HEK293 (cell line): ENCODE measurements at regions not wholly inside any gene's neighbourhood (a gene's known extent, or its start where the extent isn't known, plus 50 kb on each side); places are given as distances from the start of the nearest gene placed in this dataset.

ENCODE experiments used
- CTCF ChIA-PET: fragments of 350-600 bp; formaldehyde crosslinking; extraction: SDS; loops from one replicate; lab custom pipeline; 2021; ENCODE audit warnings: antibody characterized with exemption; lab: Yijun Ruan, JAX
- POLR2A ChIA-PET: fragments of 300-600 bp; formaldehyde crosslinking; extraction: SDS; loops from one replicate; lab custom pipeline; 2020; ENCODE audit warnings: antibody characterized with exemption, inconsistent platforms; lab: Yijun Ruan, JAX
- H3K27ac ChIP-seq: fragments of 200-500 bp; sonication (Bioruptor generic); 2 replicates; pipeline ENCODE4 v1.5.1; 2014; ENCODE audit warnings: low read depth, low read length, control low read depth, inconsistent platforms; ENCODE audit errors: extremely low read depth
- H3K36me3 ChIP-seq, 2 experiments: fragments of 200-500 bp in 1 of 2; sonication (Bioruptor generic) in 1 of 2; 1 replicate in 1 of 2; 2 replicates in 1 of 2; pipeline ENCODE4 v1.5.1; 2014 to 2017; ENCODE audit warnings: inconsistent platforms in 2 of 2, low read length in 2 of 2; ENCODE audit not compliant: control insufficient read depth in 2 of 2, insufficient read depth in 1 of 2
- H3K4me1 ChIP-seq: fragments of 200-500 bp; sonication (Bioruptor generic); 2 replicates; pipeline ENCODE4 v1.5.1; 2014; ENCODE audit warnings: mild to moderate bottlenecking, low read length, inconsistent platforms; ENCODE audit not compliant: control insufficient read depth, insufficient read depth
- H3K4me3 ChIP-seq: 2 replicates; pipeline ENCODE4 v1.5.1; 2011; ENCODE audit warnings: low read depth, mild to moderate bottlenecking, control low read depth, low read length, moderate library complexity
- H3K9me3 ChIP-seq: fragments of 200-500 bp; sonication (Bioruptor generic); 2 replicates; pipeline ENCODE4 v1.5.1; 2014; ENCODE audit warnings: low read depth, low read length, inconsistent platforms; ENCODE audit not compliant: control insufficient read depth, insufficient read depth
- EGR2 ChIP-seq: fragments of 450-650 bp; formaldehyde crosslinking; IDR thresholded peaks from 2 replicates; pipeline ENCODE4 v1.5.1; 2016; ENCODE audit warnings: low read depth, missing biosample characterization, missing genetic modification characterization
- HOXD13 ChIP-seq: sonication (generic); formaldehyde crosslinking; IDR thresholded peaks from 2 replicates; pipeline ENCODE4 v1.8.0; 2022; ENCODE audit warnings: missing genetic modification reagents, borderline replicate concordance
- KLF1 ChIP-seq: fragments of 450-650 bp; formaldehyde crosslinking; IDR thresholded peaks from 2 replicates; pipeline ENCODE4 v1.5.1; 2016; ENCODE audit warnings: missing biosample characterization, missing genetic modification characterization
- KLF9 ChIP-seq: fragments of 450-650 bp; formaldehyde crosslinking; IDR thresholded peaks from 2 replicates; pipeline ENCODE4 v1.5.1; 2016; ENCODE audit warnings: missing biosample characterization, missing genetic modification characterization, low read depth
- RBAK ChIP-seq: fragments of 450-650 bp; formaldehyde crosslinking; IDR thresholded peaks from 2 replicates; pipeline ENCODE4 v1.5.1; 2016; ENCODE audit warnings: missing biosample characterization, missing genetic modification characterization
- ZBTB11 ChIP-seq: fragments of 450-650 bp; formaldehyde crosslinking; conservative IDR thresholded peaks from 2 replicates; pipeline ENCODE4 v1.5.1; 2016; ENCODE audit warnings: low read depth, missing biosample characterization, missing genetic modification characterization
- ZNF10 ChIP-seq: fragments of 450-650 bp; formaldehyde crosslinking; IDR thresholded peaks from 2 replicates; pipeline ENCODE4 v1.5.1; 2017; ENCODE audit warnings: missing biosample characterization, missing genetic modification characterization
- ZNF114 ChIP-seq: fragments of 450-650 bp; formaldehyde crosslinking; IDR thresholded peaks from 2 replicates; pipeline ENCODE4 v1.5.0; 2017; ENCODE audit warnings: missing biosample characterization, missing genetic modification characterization
- ZNF19 ChIP-seq: fragments of 450-650 bp; formaldehyde crosslinking; IDR thresholded peaks from 2 replicates; pipeline ENCODE4; 2016; ENCODE audit warnings: missing biosample characterization, missing genetic modification characterization, low read depth
- ZNF23 ChIP-seq: fragments of 450-650 bp; formaldehyde crosslinking; IDR thresholded peaks from 2 replicates; pipeline ENCODE4 v1.5.1; 2016; ENCODE audit warnings: missing biosample characterization, missing genetic modification characterization, borderline replicate concordance
- ZNF248 ChIP-seq: fragments of 450-650 bp; formaldehyde crosslinking; IDR thresholded peaks from 2 replicates; pipeline ENCODE4 v1.5.1; 2017; ENCODE audit warnings: missing biosample characterization, missing genetic modification characterization
- ZNF394 ChIP-seq: fragments of 450-650 bp; formaldehyde crosslinking; IDR thresholded peaks from 2 replicates; pipeline ENCODE4 v1.5.1; 2016; ENCODE audit warnings: missing biosample characterization, missing genetic modification characterization, mild to moderate bottlenecking, moderate library complexity, borderline replicate concordance
- ZNF473 ChIP-seq: fragments of 450-650 bp; formaldehyde crosslinking; IDR thresholded peaks from 2 replicates; pipeline ENCODE4 v1.5.1; 2017; ENCODE audit warnings: missing biosample characterization, missing genetic modification characterization
- ZNF513 ChIP-seq: fragments of 450-650 bp; IDR thresholded peaks from 2 replicates; pipeline ENCODE4 v1.5.1; 2018; ENCODE audit warnings: missing biosample characterization, missing genetic modification characterization
- ZNF521 ChIP-seq: fragments of 450-650 bp; formaldehyde crosslinking; IDR thresholded peaks from 2 replicates; pipeline ENCODE4 v1.5.1; 2017; ENCODE audit warnings: missing biosample characterization, mild to moderate bottlenecking, missing genetic modification characterization
- ZNF555 ChIP-seq: fragments of 450-650 bp; formaldehyde crosslinking; conservative IDR thresholded peaks from 2 replicates; pipeline ENCODE4 v1.5.1; 2017; ENCODE audit warnings: missing biosample characterization, mild to moderate bottlenecking, missing genetic modification characterization, inconsistent platforms
- ZNF707 ChIP-seq: fragments of 450-650 bp; formaldehyde crosslinking; IDR thresholded peaks from 2 replicates; pipeline ENCODE4 v1.5.1; 2016; ENCODE audit warnings: missing biosample characterization, missing genetic modification characterization
- ZSCAN18 ChIP-seq: fragments of 450-650 bp; formaldehyde crosslinking; IDR thresholded peaks from 2 replicates; pipeline ENCODE4 v1.5.1; 2016; ENCODE audit warnings: missing biosample characterization, missing genetic modification characterization
- TF ChIP-seq, protein P1 (sequence below): fragments of 450-650 bp; formaldehyde crosslinking; IDR thresholded peaks from 2 replicates; pipeline ENCODE4 v1.5.1; 2016; ENCODE audit warnings: missing biosample characterization, missing genetic modification characterization
- TF ChIP-seq, protein P2 (sequence below): fragments of 450-650 bp; formaldehyde crosslinking; IDR thresholded peaks from 2 replicates; pipeline ENCODE4 v1.5.1; 2017; ENCODE audit warnings: missing biosample characterization, missing genetic modification characterization
- TF ChIP-seq, protein P3 (sequence below): fragments of 450-650 bp; formaldehyde crosslinking; IDR thresholded peaks from 2 replicates; pipeline ENCODE4 v1.5.1; 2017; ENCODE audit warnings: missing biosample characterization, mild to moderate bottlenecking, missing genetic modification characterization, moderate library complexity

DNA sequence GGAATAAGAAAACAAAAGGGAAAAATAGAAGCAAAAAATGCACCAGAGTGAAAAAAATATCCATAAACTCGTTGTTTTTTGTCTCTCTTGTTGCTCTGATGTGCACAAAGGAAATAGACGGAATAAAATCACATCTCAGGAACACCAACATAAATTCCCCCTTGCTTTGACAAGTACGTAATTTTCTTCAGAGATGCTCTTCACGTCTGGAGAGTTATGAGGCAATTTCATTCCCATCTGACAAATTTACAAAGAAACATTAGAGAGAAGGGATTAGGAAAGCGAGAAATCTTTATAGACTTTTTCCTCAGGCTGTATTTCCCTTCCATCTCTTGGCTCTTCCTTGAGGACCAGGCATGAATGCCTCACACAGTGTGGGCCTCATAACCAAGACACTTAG is 250.1 kb upstream of the ZFP64 start (continued):
- TF ChIP-seq ZNF707 (tag by site-specific recombination) (no peak), KLF9 (tag by site-specific recombination) (no peak)
- TF ChIP-seq, protein P1, sequence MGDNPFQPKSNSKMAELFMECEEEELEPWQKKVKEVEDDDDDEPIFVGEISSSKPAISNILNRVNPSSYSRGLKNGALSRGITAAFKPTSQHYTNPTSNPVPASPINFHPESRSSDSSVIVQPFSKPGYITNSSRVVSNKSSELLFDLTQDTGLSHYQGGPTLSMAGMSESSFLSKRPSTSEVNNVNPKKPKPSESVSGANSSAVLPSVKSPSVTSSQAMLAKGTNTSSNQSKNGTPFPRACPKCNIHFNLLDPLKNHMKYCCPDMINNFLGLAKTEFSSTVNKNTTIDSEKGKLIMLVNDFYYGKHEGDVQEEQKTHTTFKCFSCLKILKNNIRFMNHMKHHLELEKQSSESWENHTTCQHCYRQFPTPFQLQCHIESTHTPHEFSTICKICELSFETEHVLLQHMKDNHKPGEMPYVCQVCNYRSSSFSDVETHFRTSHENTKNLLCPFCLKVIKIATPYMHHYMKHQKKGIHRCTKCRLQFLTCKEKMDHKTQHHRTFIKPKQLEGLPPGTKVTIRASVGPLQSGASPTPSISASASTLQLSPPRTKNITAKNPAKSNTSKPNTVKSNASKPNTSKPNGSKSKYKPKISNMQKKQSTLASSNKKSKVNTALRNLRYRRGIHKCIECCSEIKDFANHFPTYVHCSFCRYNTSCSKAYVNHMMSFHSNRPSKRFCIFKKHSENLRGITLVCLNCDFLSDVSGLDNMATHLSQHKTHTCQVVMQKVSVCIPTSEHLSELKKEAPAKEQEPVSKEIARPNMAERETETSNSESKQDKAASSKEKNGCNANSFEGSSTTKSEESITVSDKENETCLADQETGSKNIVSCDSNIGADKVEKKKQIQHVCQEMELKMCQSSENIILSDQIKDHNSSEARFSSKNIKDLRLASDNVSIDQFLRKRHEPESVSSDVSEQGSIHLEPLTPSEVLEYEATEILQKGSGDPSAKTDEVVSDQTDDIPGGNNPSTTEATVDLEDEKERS (tag by site-specific recombination): no peak

DNA sequence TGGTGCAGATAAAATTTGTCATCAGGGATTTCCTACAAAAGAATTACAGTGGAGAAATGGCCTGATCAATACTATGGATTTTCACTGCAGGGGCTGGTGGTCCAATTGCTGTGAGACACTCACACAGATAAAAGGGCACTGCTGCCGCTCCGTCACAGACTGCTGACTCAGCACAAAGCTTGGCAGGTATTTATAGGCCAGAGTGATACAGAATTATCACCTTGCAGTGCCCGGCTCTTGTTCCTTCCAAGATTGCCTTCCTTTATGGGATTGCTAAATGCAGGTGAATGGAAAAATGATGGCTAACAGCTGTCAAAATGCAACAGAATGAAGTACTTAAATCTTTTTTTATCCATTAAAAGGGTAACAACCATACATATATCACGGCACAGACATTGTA is 247.8 kb upstream of the ZFP64 start:
- no peak overlapping the region for H3K27ac ChIP-seq
- CTCF ChIA-PET: no interaction called here
- no peak for TF ChIP-seq ZBTB11
- TF ChIP-seq ZNF394 (tag by site-specific recombination): no peak
- TF ChIP-seq ZNF513: no peak
- TF ChIP-seq ZSCAN18 (tag by site-specific recombination): no peak
- no peak for TF ChIP-seq EGR2
- no peak for TF ChIP-seq KLF1 (tag by site-specific recombination)
- TF ChIP-seq, protein P2, sequence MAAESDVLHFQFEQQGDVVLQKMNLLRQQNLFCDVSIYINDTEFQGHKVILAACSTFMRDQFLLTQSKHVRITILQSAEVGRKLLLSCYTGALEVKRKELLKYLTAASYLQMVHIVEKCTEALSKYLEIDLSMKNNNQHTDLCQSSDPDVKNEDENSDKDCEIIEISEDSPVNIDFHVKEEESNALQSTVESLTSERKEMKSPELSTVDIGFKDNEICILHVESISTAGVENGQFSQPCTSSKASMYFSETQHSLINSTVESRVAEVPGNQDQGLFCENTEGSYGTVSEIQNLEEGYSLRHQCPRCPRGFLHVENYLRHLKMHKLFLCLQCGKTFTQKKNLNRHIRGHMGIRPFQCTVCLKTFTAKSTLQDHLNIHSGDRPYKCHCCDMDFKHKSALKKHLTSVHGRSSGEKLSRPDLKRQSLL (tag by site-specific recombination): no peak
- no peak for TF ChIP-seq ZNF555 (tag by site-specific recombination)
- TF ChIP-seq ZNF473 (tag by site-specific recombination): no peak
- no peak for TF ChIP-seq ZNF10
- TF ChIP-seq HOXD13 (CRISPR knock-in tag): no peak
- TF ChIP-seq ZNF19 (tag by site-specific recombination): no peak
- TF ChIP-seq ZNF23: no peak
- no peak for TF ChIP-seq RBAK (tag by site-specific recombination)
- TF ChIP-seq ZNF114 (tag by site-specific recombination): no peak
- TF ChIP-seq ZNF521: no peak
- TF ChIP-seq, protein P3, sequence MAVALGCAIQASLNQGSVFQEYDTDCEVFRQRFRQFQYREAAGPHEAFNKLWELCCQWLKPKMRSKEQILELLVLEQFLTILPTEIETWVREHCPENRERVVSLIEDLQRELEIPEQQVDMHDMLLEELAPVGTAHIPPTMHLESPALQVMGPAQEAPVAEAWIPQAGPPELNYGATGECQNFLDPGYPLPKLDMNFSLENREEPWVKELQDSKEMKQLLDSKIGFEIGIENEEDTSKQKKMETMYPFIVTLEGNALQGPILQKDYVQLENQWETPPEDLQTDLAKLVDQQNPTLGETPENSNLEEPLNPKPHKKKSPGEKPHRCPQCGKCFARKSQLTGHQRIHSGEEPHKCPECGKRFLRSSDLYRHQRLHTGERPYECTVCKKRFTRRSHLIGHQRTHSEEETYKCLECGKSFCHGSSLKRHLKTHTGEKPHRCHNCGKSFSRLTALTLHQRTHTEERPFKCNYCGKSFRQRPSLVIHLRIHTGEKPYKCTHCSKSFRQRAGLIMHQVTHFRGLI: no peak
- no peak for TF ChIP-seq ZNF248
- TF ChIP-seq, all 188 proteins: peak for 0
- Histone ChIP-seq H3K4me3 (no peak overlapping the region), H3K36me3 (no peaks in the 10 kb centered on the region), H3K9me3 (no peaks in the 10 kb centered on the region), H3K4me1 (no peaks in the 10 kb centered on the region)
- POLR2A ChIA-PET: no interaction called here
